GM18907 (cell line): ENCODE measurements at regions not wholly inside any gene's neighbourhood (a gene's known extent, or its start where the extent isn't known, plus 50 kb on each side); places are given as distances from the start of the nearest gene placed in this dataset.

Source experiments
- ATAC-seq: cut with Tn5 transposase; IDR thresholded peaks from one replicate; pipeline ENCODE4 v1.9.1; 2021; ENCODE audit warnings: mild to moderate bottlenecking, moderate library complexity; ENCODE audit not compliant: unreplicated experiment

- no peak for ATAC-seq
These were observed 170.6 kb upstream of the NCK2 start for GRCh38 chr2:105573910-105574655.

GRCh38 chr2:105573490-105573889 lies 171.2 kb upstream of the NCK2 start:
- ATAC-seq: no peak

GRCh38 chr2:105571445-105571987 lies 172.7 kb upstream of the FHL2 start:
- ATAC-seq: peak; percentile 60

GRCh38 chr2:105570757-105571156 lies 171.9 kb upstream of the FHL2 start:
- no peak for ATAC-seq

- ATAC-seq: no peak
These were observed 171.5 kb upstream of the FHL2 start for GRCh38 chr2:105570326-105570725.

GRCh38 chr2:105569606-105570005 lies 170.8 kb upstream of the FHL2 start:
- no peak for ATAC-seq

- no peak for ATAC-seq
These were observed 169.2 kb upstream of the FHL2 start for GRCh38 chr2:105567996-105568494.

- ATAC-seq: no peak
These were observed 164.3 kb upstream of the FHL2 start for GRCh38 chr2:105563000-105563719.

GRCh38 chr2:105561401-105561800 lies 162.6 kb upstream of the FHL2 start:
- no peak for ATAC-seq

GRCh38 chr2:105560157-105560556 lies 161.3 kb upstream of the FHL2 start:
- no peak for ATAC-seq

- no peak for ATAC-seq
These were observed 158.4 kb upstream of the FHL2 start for GRCh38 chr2:105557021-105557920.

GRCh38 chr2:105556366-105556765 lies 157.5 kb upstream of the FHL2 start:
- ATAC-seq: no peak

GRCh38 chr2:105554235-105554634 lies 155.4 kb upstream of the FHL2 start:
- ATAC-seq: no peak

- ATAC-seq: no peak
These were observed 154.8 kb upstream of the FHL2 start for GRCh38 chr2:105553538-105554196.

GRCh38 chr2:105546628-105546974 lies 147.8 kb upstream of the FHL2 start:
- ATAC-seq: no peak

GRCh38 chr2:105545730-105546627 lies 147.1 kb upstream of the FHL2 start:
- no peak for ATAC-seq

GRCh38 chr2:105544591-105545377 lies 145.9 kb upstream of the FHL2 start:
- no peak for ATAC-seq

GRCh38 chr2:105541189-105542050 lies 142.6 kb upstream of the FHL2 start:
- ATAC-seq: no peak
